ENCODE measurements at regions not wholly inside any gene's neighbourhood (a gene's known extent, or its start where the extent isn't known, plus 50 kb on each side); places are given as distances from the start of the nearest gene placed in this dataset.

DNA sequence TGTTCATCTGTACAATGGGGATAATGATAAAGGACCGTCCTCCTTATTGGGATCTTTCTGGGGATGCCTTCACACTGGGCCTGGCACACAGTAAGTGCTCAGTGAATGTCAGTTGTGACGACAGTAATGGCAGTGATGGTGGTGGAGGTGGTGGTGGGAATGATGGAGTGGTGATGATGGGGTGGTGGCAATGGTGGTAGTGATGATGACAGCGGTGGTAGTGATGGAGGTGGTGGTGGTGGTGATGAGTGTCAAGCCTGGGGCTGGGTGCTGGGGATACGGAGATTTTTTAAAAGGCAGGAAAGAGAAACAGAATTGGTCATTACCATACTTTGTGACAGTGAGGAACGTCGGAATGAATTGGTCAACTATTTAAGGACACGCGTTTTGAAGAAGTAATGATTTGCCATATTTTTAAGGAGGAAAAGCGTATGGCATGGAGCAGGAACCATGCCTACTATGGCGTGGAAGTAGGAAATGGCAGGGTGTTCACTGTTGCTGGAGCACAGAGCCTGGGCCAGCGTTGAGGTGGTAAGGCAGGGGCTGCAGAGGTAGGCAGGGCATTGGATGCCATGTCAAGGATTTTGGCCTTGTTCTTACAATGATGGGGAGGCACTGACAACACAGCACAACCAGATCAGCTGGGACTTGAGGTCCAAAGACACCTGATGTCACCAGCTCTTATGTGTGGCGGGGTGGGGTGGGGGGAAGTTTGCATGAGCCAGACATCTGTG lies 128.7 kb downstream of the ACTL8 start:
- TF ChIP-seq, protein P1, sequence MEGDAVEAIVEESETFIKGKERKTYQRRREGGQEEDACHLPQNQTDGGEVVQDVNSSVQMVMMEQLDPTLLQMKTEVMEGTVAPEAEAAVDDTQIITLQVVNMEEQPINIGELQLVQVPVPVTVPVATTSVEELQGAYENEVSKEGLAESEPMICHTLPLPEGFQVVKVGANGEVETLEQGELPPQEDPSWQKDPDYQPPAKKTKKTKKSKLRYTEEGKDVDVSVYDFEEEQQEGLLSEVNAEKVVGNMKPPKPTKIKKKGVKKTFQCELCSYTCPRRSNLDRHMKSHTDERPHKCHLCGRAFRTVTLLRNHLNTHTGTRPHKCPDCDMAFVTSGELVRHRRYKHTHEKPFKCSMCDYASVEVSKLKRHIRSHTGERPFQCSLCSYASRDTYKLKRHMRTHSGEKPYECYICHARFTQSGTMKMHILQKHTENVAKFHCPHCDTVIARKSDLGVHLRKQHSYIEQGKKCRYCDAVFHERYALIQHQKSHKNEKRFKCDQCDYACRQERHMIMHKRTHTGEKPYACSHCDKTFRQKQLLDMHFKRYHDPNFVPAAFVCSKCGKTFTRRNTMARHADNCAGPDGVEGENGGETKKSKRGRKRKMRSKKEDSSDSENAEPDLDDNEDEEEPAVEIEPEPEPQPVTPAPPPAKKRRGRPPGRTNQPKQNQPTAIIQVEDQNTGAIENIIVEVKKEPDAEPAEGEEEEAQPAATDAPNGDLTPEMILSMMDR (IDR thresholded peaks at IDR 0.05 in 8 of 11, conservative IDR thresholded peaks at IDR 0.05 in 3 of 11), result no peak
- no peak for TF ChIP-seq POLR2A (IDR thresholded peaks at IDR 0.05)
- no peak for TF ChIP-seq POLR2AphosphoS5 (IDR thresholded peaks at IDR 0.05)

Measured in spleen (tissue), 7 donors.